Ishikawa (cell line): ENCODE measurements at regions not wholly inside any gene's neighbourhood (a gene's known extent, or its start where the extent isn't known, plus 50 kb on each side); places are given as distances from the start of the nearest gene placed in this dataset.

Source experiments
- CEBPB ChIP-seq: IDR thresholded peaks from 2 replicates; pipeline ENCODE4 v1.6.1; 2012
- CREB1 ChIP-seq: IDR thresholded peaks from 2 replicates; pipeline ENCODE4 v1.6.1; 2012; ENCODE audit warnings: low read depth
- EGR1 ChIP-seq: IDR thresholded peaks from 2 replicates; pipeline ENCODE4 v1.6.1; 2012
- EP300 ChIP-seq: IDR thresholded peaks from 2 replicates; pipeline ENCODE4 v1.6.1; 2012; ENCODE audit warnings: borderline replicate concordance
- FOXM1 ChIP-seq: IDR thresholded peaks from 2 replicates; pipeline ENCODE4 v1.6.1; 2012; ENCODE audit warnings: low read depth, borderline replicate concordance
- MAX ChIP-seq: IDR thresholded peaks from 2 replicates; pipeline ENCODE4 v1.6.1; 2012
- NFIC ChIP-seq: IDR thresholded peaks from 2 replicates; pipeline ENCODE4 v1.6.1; 2012
- RAD21 ChIP-seq: IDR thresholded peaks from 2 replicates; pipeline ENCODE4 v1.6.1; 2012; ENCODE audit warnings: low read depth
- REST ChIP-seq: IDR thresholded peaks from 2 replicates; pipeline ENCODE4 v1.6.1; 2012; ENCODE audit warnings: low read depth, mild to moderate bottlenecking
- TAF1 ChIP-seq: IDR thresholded peaks from 2 replicates; pipeline ENCODE4 v1.6.1; 2012; ENCODE audit warnings: low read depth, mild to moderate bottlenecking
- TCF12 ChIP-seq: IDR thresholded peaks from 2 replicates; pipeline ENCODE4 v1.6.1; 2012; ENCODE audit warnings: low read depth
- TEAD4 ChIP-seq: IDR thresholded peaks from 2 replicates; pipeline ENCODE4 v1.6.1; 2012
- YY1 ChIP-seq: IDR thresholded peaks from 2 replicates; pipeline ENCODE4 v1.6.1; 2012; ENCODE audit warnings: low read depth
- ZBTB7A ChIP-seq: IDR thresholded peaks from 2 replicates; pipeline ENCODE4 v1.6.1; 2012; ENCODE audit warnings: low read depth
- TF ChIP-seq, protein P1 (sequence below): IDR thresholded peaks from 2 replicates; pipeline ENCODE4 v1.6.1; 2012

GRCh38 chr9:80052830-80053229, 481.1 kb downstream of the TLE4 start:
- TF ChIP-seq EP300 (no peak), TAF1 (no peak), TCF12 (no peak), REST (no peak), EGR1 (no peak), YY1 (no peak), CEBPB (no peak), ZBTB7A (no peak), MAX (no peak), NFIC (no peak), TEAD4 (no peak), RAD21 (no peak), FOXM1 (no peak), CREB1 (no peak)
- TF ChIP-seq, protein P1, sequence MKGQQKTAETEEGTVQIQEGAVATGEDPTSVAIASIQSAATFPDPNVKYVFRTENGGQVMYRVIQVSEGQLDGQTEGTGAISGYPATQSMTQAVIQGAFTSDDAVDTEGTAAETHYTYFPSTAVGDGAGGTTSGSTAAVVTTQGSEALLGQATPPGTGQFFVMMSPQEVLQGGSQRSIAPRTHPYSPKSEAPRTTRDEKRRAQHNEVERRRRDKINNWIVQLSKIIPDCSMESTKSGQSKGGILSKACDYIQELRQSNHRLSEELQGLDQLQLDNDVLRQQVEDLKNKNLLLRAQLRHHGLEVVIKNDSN = no peak

GRCh38 chr9:80049096-80049782, 477.5 kb downstream of the TLE4 start:
- no peak for TF ChIP-seq MAX
- no peak for TF ChIP-seq NFIC
- no peak for TF ChIP-seq TAF1
- TF ChIP-seq TEAD4 = no peak
- TF ChIP-seq CREB1 = no peak
- no peak for TF ChIP-seq REST
- TF ChIP-seq, protein P1 = no peak
- TF ChIP-seq ZBTB7A = no peak
- TF ChIP-seq RAD21 = no peak

GRCh38 chr9:80046481-80046880, 474.7 kb downstream of the TLE4 start:
- TF ChIP-seq YY1 = no peak
- TF ChIP-seq NFIC = no peak
- TF ChIP-seq, protein P1 = no peak
- TF ChIP-seq FOXM1 = no peak
- no peak for TF ChIP-seq CEBPB
- no peak for TF ChIP-seq TEAD4
- TF ChIP-seq REST = no peak
- no peak for TF ChIP-seq MAX
- TF ChIP-seq RAD21 = no peak
- TF ChIP-seq TCF12 = no peak
- no peak for TF ChIP-seq ZBTB7A
- no peak for TF ChIP-seq TAF1
- no peak for TF ChIP-seq CREB1
- TF ChIP-seq EGR1 = no peak
- TF ChIP-seq EP300 = no peak

- TF ChIP-seq EGR1 (no peak), YY1 (no peak)
Measured at GRCh38 chr9:80041821-80042220, 470.1 kb downstream of the TLE4 start.
